ENCODE measurements at regions not wholly inside any gene's neighbourhood (a gene's known extent, or its start where the extent isn't known, plus 50 kb on each side); places are given as distances from the start of the nearest gene placed in this dataset.
"Not testable (repeated sequence)": the region's sequence is repeated elsewhere in the genome, so short reads cannot be mapped to it uniquely, and the experiment has no call there.

- no peak for FAIRE-seq
- TF ChIP-seq CTCF (IDR thresholded peaks at IDR 0.05; ENCODE audit: insufficient read depth, missing control alignments): no peak
- no peak for DNase-seq (ENCODE audit: insufficient read length, low spot score)
Observed at GRCh38 chr9:124084087-124084486, 72.5 kb downstream of the LHX2 start.

GRCh38 chr9:124087226-124087625 is 75.7 kb downstream of the LHX2 start:
- DNase-seq (ENCODE audit: insufficient read length, low spot score) (no peak), FAIRE-seq (no peak)
- no peak for TF ChIP-seq CTCF (IDR thresholded peaks at IDR 0.05; ENCODE audit: insufficient read depth, missing control alignments)

- FAIRE-seq: no peak
- no peak for TF ChIP-seq CTCF (IDR thresholded peaks at IDR 0.05; ENCODE audit: insufficient read depth, missing control alignments)
- DNase-seq (ENCODE audit: insufficient read length, low spot score): no peak
Observed at GRCh38 chr9:124088476-124088837, 76.9 kb downstream of the LHX2 start.

- not testable (repeated sequence) for DNase-seq (ENCODE audit: insufficient read length, low spot score); FAIRE-seq
Observed at GRCh38 chr9:124089631-124090488, 78.3 kb downstream of the LHX2 start.

- no peak for TF ChIP-seq CTCF (IDR thresholded peaks at IDR 0.05; ENCODE audit: insufficient read depth, missing control alignments)
- no peak for DNase-seq (ENCODE audit: insufficient read length, low spot score)
- FAIRE-seq: no peak
Observed at GRCh38 chr9:124098141-124098905, 86.8 kb downstream of the LHX2 start.

- no peak for FAIRE-seq
Observed at GRCh38 chr9:124099860-124100259, 88.3 kb downstream of the LHX2 start.

More at GRCh38 chr9:124099860-124100259, 88.3 kb downstream of the LHX2 start:
- no peak for TF ChIP-seq CTCF (IDR thresholded peaks at IDR 0.05; ENCODE audit: insufficient read depth, missing control alignments)
- DNase-seq (ENCODE audit: insufficient read length, low spot score): no peak

All from D721Med (cell line).